ENCODE measurements at regions not wholly inside any gene's neighbourhood (a gene's known extent, or its start where the extent isn't known, plus 50 kb on each side); places are given as distances from the start of the nearest gene placed in this dataset.

GRCh38 chr14:85421186-85421877 lies 108.6 kb upstream of the FLRT2 start:
- no peaks in the 10 kb centered on the region for H3K36me3 ChIP-seq
- no peak overlapping the region for H3K27ac ChIP-seq
- H3K27me3 ChIP-seq, result no peaks in the 10 kb centered on the region
- no peaks in the 10 kb centered on the region for H3K4me1 ChIP-seq
- TF ChIP-seq POLR2A (IDR thresholded peaks at IDR 0.05), result no peak
- TF ChIP-seq CTCF (IDR thresholded peaks at IDR 0.05), result no peak
- ATAC-seq (no peak), DNase-seq (no peak)
- H3K9me3 ChIP-seq, result no peaks in the 10 kb centered on the region
- intact Hi-C loops (cut with DNase I), result no loop called here
- H3K4me3 ChIP-seq, result no peak overlapping the region
- 80% methylated on average over 1 of the region's 3 CpGs for WGBS (ENCODE audit: insufficient coverage, low coverage, low lambda C conversion rate, missing lambda C conversion rate)

- TF ChIP-seq POLR2A (IDR thresholded peaks at IDR 0.05) (no peak), CTCF (IDR thresholded peaks at IDR 0.05) (no peak)
- no peak overlapping the region for H3K4me3 ChIP-seq
- no peaks in the 10 kb centered on the region for H3K9me3 ChIP-seq
- H3K4me1 ChIP-seq, result no peaks in the 10 kb centered on the region
- intact Hi-C loops (cut with DNase I), result no loop called here
- H3K36me3 ChIP-seq, result no peaks in the 10 kb centered on the region
- no peak overlapping the region for H3K27ac ChIP-seq
- ATAC-seq (no peak), DNase-seq (no peak)
- 94% methylated on average over 2 of the region's 3 CpGs for WGBS (ENCODE audit: insufficient coverage, low coverage, low lambda C conversion rate, missing lambda C conversion rate)
- H3K27me3 ChIP-seq, result no peaks in the 10 kb centered on the region
Observed at GRCh38 chr14:85423889-85424288, 106.1 kb upstream of the FLRT2 start.

DNA sequence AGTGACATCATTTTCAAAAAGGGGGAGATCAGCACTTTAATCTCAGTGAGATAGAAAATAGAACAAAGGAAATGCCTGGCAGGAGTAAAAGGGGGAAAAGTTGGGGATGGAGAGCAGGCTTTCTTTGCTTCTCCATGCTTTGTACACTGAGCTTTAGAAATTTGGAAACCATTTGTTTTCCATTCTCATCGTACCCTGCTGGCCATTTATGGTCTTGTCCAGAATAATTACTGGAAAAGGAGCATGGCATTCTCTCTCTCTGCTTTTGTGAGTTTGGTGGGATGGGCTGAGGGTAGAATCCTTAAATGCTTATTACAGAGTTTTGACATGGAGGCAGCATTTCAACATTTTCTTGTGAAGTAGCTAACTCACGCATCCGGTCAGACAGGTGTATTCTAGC lies 104.4 kb upstream of the FLRT2 start:
- no peak for TF ChIP-seq POLR2A (IDR thresholded peaks at IDR 0.05)
- TF ChIP-seq CTCF (IDR thresholded peaks at IDR 0.05), result no peak
- H3K4me1 ChIP-seq, result no peaks in the 10 kb centered on the region
- no peaks in the 10 kb centered on the region for H3K9me3 ChIP-seq
- ATAC-seq (no peak), DNase-seq (no peak)
- intact Hi-C loops (cut with DNase I), result no loop called here
- no peaks in the 10 kb centered on the region for H3K36me3 ChIP-seq
- H3K27ac ChIP-seq, result no peak overlapping the region
- no peaks in the 10 kb centered on the region for H3K27me3 ChIP-seq
- no peak overlapping the region for H3K4me3 ChIP-seq
- WGBS (ENCODE audit: insufficient coverage, low coverage, low lambda C conversion rate, missing lambda C conversion rate), result 80% methylated on average over 3 of the region's 3 CpGs

- H3K27ac ChIP-seq, result no peak overlapping the region
- DNase-seq (no peak), ATAC-seq (no peak)
- H3K9me3 ChIP-seq, result no peaks in the 10 kb centered on the region
- no peaks in the 10 kb centered on the region for H3K27me3 ChIP-seq
- H3K4me3 ChIP-seq, result no peak overlapping the region
- 26% methylated on average over 4 of the region's 4 CpGs for WGBS (ENCODE audit: insufficient coverage, low coverage, low lambda C conversion rate, missing lambda C conversion rate)
- H3K4me1 ChIP-seq, result no peaks in the 10 kb centered on the region
- TF ChIP-seq CTCF (IDR thresholded peaks at IDR 0.05) (no peak), POLR2A (IDR thresholded peaks at IDR 0.05) (no peak)
- intact Hi-C loops (cut with DNase I), result no loop called here
- H3K36me3 ChIP-seq, result no peaks in the 10 kb centered on the region
Observed at GRCh38 chr14:85426068-85426935, 103.6 kb upstream of the FLRT2 start.
